GM12891 (cell line): ENCODE measurements at regions not wholly inside any gene's neighbourhood (a gene's known extent, or its start where the extent isn't known, plus 50 kb on each side); places are given as distances from the start of the nearest gene placed in this dataset.
"Not testable (repeated sequence)": the region's sequence is repeated elsewhere in the genome, so short reads cannot be mapped to it uniquely, and the experiment has no call there.

Source experiments
- DNase-seq: peaks from one replicate; pipeline ENCODE4 v3.0.0; 2011; ENCODE audit warnings: low spot score; ENCODE audit not compliant: insufficient read length
- FAIRE-seq: peaks from 2 replicates; lab custom pipeline; 2011; peaks lifted over from hg19 to GRCh38; lab: Jason Lieb, UNC
- PAX5 ChIP-seq: IDR thresholded peaks from 2 replicates; pipeline ENCODE4 v1.6.1; 2011; ENCODE audit warnings: low read length, moderate library complexity, mild to moderate bottlenecking; ENCODE audit not compliant: insufficient read depth, severe bottlenecking
- POLR2A ChIP-seq: IDR thresholded peaks from 2 replicates; pipeline ENCODE4 v1.6.1; 2011; ENCODE audit warnings: low read depth, low read length, control low read depth
- POLR2AphosphoS5 ChIP-seq: IDR thresholded peaks from 2 replicates; pipeline ENCODE4 v1.6.1; 2011; ENCODE audit warnings: low read depth, low read length, control low read depth
- POU2F2 ChIP-seq: IDR thresholded peaks from 2 replicates; pipeline ENCODE4 v1.6.1; 2011; ENCODE audit warnings: low read depth, mild to moderate bottlenecking, control low read depth, low read length, moderate library complexity
- SPI1 ChIP-seq: IDR thresholded peaks from 2 replicates; pipeline ENCODE4 v1.6.1; 2011; ENCODE audit warnings: low read depth, low read length, control low read depth
- TAF1 ChIP-seq: IDR thresholded peaks from 2 replicates; pipeline ENCODE4 v1.6.1; 2011; ENCODE audit warnings: low read depth, low read length, control low read depth

- FAIRE-seq (no peak), DNase-seq (no peak)
- TF ChIP-seq SPI1: no peak
These were observed 74.9 kb downstream of the ALG10 start for GRCh38 chr12:34097213-34097612.

GRCh38 chr12:34105392-34105933 is 83.2 kb downstream of the ALG10 start:
- no peak for FAIRE-seq
- TF ChIP-seq TAF1 (no peak), PAX5 (no peak), POLR2A (no peak), POU2F2 (no peak), POLR2AphosphoS5 (no peak), SPI1 (no peak)

DNA sequence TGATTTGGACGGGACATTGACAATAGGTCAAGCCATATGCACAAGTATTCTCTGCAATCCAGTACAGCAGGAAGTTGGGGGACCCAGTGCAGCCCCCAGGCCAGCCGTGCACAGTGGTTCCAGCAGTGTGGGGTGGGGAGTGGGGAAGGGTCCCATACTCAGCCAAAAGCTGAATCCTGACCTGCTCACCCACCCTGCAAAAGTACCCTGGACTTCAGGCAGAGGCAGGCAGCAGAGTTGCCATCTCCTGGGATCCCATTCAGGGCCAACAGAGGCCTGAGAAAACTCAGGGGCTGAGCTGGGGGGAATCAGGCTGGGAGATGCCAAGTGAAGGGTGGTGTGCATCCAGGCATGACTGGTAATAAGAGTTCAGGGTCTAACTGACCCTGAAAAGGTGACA is 83.9 kb downstream of the ALG10 start:
- DNase-seq (no peak), FAIRE-seq (no peak)
- no peak for TF ChIP-seq TAF1
- TF ChIP-seq POLR2AphosphoS5: no peak
- no peak for TF ChIP-seq POLR2A
- no peak for TF ChIP-seq SPI1
- no peak for TF ChIP-seq POU2F2
- TF ChIP-seq PAX5: no peak

More at GRCh38 chr12:34105392-34105933, 83.2 kb downstream of the ALG10 start:
- DNase-seq: no peak

GRCh38 chr12:34107016-34107415 is 84.7 kb downstream of the ALG10 start:
- DNase-seq (no peak), FAIRE-seq (no peak)
- TF ChIP-seq TAF1 (no peak), POLR2A (no peak), POU2F2 (no peak)

- TF ChIP-seq POLR2A (no peak), POLR2AphosphoS5 (no peak), POU2F2 (no peak), SPI1 (no peak), PAX5 (no peak), TAF1 (no peak)
- FAIRE-seq (no peak), DNase-seq (no peak)
These were observed 85.6 kb downstream of the ALG10 start for GRCh38 chr12:34107781-34108404.

DNA sequence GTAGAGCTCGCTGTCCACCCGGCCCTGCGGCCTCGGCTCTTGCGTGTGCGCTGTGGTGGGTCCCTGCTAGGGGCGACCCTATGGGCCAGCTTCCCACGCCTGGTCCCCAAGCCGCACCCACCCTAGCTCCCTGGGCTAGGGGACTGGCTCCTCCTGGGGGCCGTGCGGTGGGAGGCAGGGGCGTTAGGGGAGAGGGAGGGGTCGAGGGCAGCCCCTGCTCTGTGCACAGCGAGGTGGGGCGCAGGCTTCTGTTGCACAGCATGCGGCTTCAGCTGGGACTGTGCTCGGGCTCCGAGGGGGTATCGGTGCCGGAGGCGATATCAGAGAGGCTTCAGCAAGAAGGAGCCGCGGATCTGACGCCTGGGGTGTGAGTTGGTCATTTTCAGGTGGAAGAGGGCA is 86.1 kb downstream of the ALG10 start:
- FAIRE-seq: no peak
- DNase-seq: no peak
- no peak for TF ChIP-seq TAF1
- TF ChIP-seq POLR2A: no peak
- no peak for TF ChIP-seq PAX5
- TF ChIP-seq SPI1: no peak
- TF ChIP-seq POLR2AphosphoS5: no peak
- TF ChIP-seq POU2F2: no peak

DNA sequence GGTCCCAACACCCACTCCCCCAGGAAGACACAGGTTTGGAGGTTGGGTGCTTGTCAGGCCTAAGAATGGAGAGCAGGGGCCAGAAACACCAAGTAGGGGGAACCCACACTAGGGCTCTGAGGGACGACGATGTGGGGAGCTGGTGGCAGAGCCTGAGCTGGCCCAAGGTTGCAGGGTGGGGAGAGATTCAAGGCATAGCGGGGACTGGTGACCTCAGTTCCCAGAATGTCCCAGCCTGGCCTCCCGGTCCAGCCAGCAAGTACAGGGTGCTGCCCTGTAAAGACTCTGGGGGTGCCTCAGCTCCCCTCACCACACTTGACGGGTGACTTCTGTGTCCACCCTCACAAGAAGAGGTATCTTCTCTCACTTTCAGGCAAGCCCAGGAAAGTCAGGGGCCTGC is 86.7 kb downstream of the ALG10 start:
- DNase-seq (no peak), FAIRE-seq (no peak)
- TF ChIP-seq POLR2AphosphoS5 (no peak), POU2F2 (no peak), TAF1 (no peak), POLR2A (no peak), PAX5 (no peak), SPI1 (no peak)

GRCh38 chr12:34109390-34109789 is 87.1 kb downstream of the ALG10 start:
- TF ChIP-seq PAX5 (no peak), SPI1 (no peak), TAF1 (no peak), POU2F2 (no peak), POLR2A (no peak), POLR2AphosphoS5 (no peak)
- FAIRE-seq: no peak
- DNase-seq: no peak

GRCh38 chr12:34109909-34110531 is 87.7 kb downstream of the ALG10 start:
- FAIRE-seq, DNase-seq: not testable (repeated sequence)

GRCh38 chr12:34119366-34119765 is 97.1 kb downstream of the ALG10 start:
- DNase-seq (no peak), FAIRE-seq (no peak)
- no peak for TF ChIP-seq SPI1
- TF ChIP-seq PAX5: no peak
- TF ChIP-seq POLR2A: no peak
- TF ChIP-seq TAF1: no peak
- TF ChIP-seq POU2F2: no peak
- no peak for TF ChIP-seq POLR2AphosphoS5

DNA sequence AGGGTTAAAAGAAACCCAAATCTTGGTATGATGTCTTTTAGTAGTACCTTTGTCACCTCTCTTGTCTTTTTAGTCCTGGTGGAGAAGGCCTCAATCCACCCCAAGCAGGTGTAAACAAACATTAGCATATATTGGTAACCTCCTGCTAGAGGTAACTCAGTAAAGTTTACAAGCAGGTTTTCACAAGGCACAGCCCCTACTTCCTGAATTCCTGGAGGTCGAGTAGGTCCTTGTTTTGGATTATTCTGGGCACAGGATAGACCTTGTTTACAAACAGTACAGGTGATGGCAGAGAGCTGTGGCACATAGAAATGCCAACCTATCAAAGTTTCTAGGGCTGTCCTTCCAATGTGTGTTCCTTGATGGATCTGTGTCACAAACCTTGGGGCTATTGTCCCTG is 99.1 kb downstream of the ALG10 start:
- FAIRE-seq (no peak), DNase-seq (no peak)
- no peak for TF ChIP-seq POLR2A
- TF ChIP-seq TAF1: no peak
- no peak for TF ChIP-seq POLR2AphosphoS5
- TF ChIP-seq PAX5: no peak
- TF ChIP-seq POU2F2: no peak
- no peak for TF ChIP-seq SPI1

DNA sequence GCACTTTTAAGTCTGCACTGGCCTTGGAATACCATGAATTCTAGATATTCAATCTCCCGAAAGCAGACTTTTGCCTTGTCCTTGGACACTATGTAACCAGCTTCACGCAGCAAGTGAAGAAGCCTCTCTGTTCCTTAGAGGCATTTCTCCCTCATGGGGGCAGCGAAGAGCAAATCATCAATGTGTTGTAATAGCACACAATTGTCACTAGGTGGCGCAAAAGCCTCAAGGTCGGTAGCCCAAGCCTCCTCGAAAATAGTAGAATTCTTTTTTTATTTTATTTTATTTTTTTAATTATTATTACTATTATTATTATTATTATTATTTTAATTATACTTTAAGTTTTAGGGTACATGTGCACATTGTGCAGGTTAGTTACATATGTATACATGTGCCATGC is 100.8 kb downstream of the ALG10 start:
- DNase-seq: not testable (repeated sequence)
- peak; percentile 72 for FAIRE-seq
